GM12872 (cell line): ENCODE measurements at regions not wholly inside any gene's neighbourhood (a gene's known extent, or its start where the extent isn't known, plus 50 kb on each side); places are given as distances from the start of the nearest gene placed in this dataset.

Experiments used
- TF ChIP-seq, protein P1 (sequence below): IDR thresholded peaks from 3 replicates; pipeline ENCODE4 v1.5.1; 2011; ENCODE audit warnings: low read depth, mild to moderate bottlenecking, low read length, moderate library complexity; ENCODE audit not compliant: insufficient read depth

DNA sequence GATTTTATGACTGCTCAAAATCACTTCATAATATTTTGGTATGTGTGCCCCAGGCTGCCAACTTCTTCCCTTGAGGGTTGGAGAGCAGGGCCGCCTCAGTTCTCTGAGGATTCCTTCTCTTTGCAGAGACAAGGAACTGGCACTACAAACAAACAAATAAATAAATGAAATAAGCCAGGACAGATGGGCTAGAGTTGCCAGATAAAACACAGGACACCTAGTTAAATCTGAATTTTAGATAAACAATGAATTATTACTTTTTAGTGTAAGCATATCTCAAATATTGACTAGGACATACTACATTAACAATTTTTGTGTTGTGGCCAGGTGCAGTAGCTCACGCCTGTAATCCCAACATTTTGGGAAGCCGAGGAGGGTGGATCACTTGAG lies 122.5 kb downstream of the FHDC1 start:
- TF ChIP-seq, protein P1, sequence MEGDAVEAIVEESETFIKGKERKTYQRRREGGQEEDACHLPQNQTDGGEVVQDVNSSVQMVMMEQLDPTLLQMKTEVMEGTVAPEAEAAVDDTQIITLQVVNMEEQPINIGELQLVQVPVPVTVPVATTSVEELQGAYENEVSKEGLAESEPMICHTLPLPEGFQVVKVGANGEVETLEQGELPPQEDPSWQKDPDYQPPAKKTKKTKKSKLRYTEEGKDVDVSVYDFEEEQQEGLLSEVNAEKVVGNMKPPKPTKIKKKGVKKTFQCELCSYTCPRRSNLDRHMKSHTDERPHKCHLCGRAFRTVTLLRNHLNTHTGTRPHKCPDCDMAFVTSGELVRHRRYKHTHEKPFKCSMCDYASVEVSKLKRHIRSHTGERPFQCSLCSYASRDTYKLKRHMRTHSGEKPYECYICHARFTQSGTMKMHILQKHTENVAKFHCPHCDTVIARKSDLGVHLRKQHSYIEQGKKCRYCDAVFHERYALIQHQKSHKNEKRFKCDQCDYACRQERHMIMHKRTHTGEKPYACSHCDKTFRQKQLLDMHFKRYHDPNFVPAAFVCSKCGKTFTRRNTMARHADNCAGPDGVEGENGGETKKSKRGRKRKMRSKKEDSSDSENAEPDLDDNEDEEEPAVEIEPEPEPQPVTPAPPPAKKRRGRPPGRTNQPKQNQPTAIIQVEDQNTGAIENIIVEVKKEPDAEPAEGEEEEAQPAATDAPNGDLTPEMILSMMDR, result no peak

DNA sequence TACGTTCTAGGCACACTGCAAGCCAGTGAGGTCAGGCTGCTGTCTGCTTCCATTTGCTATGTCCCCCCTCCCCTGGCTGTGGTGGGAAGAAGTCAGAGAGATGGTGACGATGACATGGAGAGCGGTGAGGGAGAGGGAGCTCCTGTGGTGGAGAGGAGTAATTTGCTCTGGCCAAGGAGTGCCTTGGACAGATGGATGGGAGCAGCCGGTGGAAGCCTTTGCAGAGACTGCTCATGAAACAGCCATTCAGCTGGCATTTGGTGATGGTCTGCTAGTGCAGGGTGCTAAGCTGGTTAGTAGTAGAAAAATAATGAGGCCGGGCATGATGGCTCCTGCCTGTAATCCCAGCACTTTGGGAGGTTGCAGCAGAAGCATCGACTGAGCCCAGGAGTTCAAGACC lies 124.1 kb downstream of the FHDC1 start:
- TF ChIP-seq, protein P1, result no peak

DNA sequence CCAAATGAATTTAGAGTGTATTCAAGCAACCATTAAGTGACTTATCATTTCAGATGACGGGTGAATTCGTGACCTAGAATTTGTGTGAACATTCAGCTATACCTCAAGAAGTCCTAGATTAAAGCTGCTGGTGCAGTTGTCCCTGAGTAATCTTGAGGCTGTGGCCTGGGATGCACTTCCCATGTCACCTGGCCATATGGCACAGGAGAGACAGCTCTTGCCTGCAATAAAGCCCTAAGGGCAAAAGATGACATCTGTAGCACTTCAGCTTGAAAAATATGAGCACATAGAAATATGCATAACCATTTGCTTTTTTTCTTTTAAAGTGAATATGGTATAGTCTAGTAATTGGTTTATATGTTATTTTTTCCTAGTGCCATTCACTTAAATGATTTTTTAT lies 125.8 kb downstream of the FHDC1 start:
- TF ChIP-seq, protein P1, result no peak

DNA sequence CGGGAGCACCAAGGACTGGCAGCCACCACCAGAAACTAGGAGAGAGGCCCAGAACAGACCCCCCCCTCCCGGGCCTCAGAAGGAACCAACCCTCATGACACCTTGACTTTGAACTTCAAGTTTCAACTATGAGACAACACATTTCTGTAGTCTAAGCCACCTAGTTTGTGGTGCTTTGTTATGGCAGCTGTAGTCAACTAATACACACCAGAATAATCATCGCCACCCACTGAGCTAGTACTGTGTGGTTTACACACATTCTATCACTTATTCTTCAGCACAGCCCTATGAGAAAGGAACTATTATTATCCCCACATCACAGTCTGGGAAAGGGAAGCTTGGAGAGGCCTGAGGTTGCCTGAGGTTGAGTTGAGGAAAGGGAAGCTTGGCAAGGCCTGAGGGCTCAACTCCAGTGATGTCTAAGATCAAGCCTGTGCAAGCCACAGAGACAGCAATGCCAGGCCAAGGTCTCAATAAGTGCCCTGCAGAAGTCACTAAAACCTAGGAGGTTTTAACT lies 126.6 kb downstream of the FHDC1 start:
- TF ChIP-seq, protein P1, result no peak

DNA sequence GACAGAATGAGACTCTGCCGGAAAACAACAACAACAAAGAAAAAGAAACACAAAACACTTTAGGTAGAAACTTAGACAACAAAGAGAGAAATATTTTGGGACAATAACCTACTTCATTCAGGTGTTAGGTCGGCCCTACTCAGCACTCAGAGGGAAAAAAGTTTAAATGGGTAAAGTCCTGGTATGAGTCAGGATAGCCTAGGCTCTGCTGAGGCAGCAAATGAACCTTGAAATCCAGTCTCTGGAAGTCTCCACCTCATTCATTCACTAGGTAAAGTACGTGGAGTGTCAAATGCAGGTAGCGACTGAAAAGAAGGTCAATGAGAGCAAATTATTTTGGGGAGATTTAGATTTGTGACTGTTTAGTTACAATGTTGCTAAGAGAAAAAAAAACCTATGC lies 127.4 kb downstream of the FHDC1 start:
- TF ChIP-seq, protein P1, result no peak

DNA sequence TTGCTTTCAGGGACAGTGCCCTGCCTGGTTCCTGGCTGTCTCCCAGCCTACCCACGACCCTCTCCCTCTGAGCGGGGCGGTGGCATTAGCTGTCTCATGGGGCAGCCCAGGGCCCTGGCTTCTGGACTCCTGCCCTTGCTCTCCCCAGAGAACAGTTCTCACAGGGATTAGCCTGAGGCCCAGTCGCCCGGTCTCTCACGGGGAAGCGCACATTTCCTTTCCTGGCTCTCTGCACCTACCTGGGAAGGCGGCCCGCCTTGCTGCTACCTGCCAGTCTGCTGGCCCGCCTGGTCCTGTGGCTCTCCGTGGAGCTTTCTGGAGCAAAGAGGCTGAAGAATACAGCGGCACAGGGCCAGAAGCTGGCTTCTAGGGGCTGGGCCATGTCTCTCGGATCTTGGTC lies 128.4 kb downstream of the FHDC1 start:
- TF ChIP-seq, protein P1, result no peak

DNA sequence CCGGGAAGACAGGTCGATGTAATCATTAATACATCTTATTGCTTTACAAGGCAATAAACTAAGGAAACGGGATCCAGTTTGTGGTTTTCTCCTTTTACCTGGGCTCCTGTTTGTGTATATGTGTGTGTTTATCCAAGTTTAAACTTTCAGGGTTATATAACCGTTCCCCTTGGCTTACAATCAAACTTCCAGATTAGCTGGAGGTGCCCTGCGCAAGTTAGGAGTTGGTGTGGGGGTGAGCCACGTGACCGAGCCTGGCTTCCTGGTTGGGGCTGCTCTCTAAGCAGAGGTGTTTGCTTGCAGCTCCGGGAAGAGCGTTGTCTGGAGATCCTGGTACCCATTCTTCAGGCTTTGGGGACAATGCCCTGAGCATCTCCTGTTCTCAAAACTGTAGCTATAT lies 129.2 kb downstream of the FHDC1 start:
- TF ChIP-seq, protein P1, result no peak

DNA sequence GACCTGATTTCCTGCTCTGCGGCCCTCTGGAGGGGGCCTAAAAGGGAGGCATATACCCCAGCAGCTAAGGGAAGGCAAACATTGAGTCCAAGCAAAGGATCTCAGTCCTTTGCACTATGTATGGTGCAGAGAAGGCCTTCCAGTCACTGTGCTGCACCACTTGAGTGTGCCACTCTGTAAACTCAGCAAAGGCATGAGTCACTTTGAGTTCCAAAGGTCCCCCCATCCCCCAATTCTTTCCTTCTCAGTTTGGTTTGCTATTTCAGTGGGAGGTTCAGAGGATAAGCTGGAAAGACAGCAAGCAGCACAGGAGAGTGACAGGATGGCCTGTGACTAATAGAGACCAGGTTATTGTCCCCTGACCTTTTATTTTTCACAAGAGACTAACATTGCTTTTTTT lies 131.3 kb downstream of the FHDC1 start:
- TF ChIP-seq, protein P1, result no peak
